Activated naive CD4-positive, alpha-beta T cell treated with Interleukin-2 at 50 U/mL for 16 hours (primary cell): ENCODE measurements at regions not wholly inside any gene's neighbourhood (a gene's known extent, or its start where the extent isn't known, plus 50 kb on each side); places are given as distances from the start of the nearest gene placed in this dataset.

ENCODE experiments used
- DNase-seq: peaks from one replicate; pipeline ENCODE4 v3.0.0-alpha.2; 2020

GRCh38 chr21:28783641-28784185 is 209.0 kb downstream of the LTN1 start:
- DNase-seq: no peak

- no peak for DNase-seq
Observed at GRCh38 chr21:28781602-28782276, 210.9 kb downstream of the LTN1 start.

- DNase-seq: no peak
Observed at GRCh38 chr21:28779914-28780313, 212.8 kb downstream of the LTN1 start.

GRCh38 chr21:28776251-28776650 is 216.4 kb downstream of the LTN1 start:
- DNase-seq: peak; percentile 54

GRCh38 chr21:28775071-28775470 is 217.6 kb downstream of the LTN1 start:
- no peak for DNase-seq

GRCh38 chr21:28773036-28773435 is 219.6 kb downstream of the LTN1 start:
- DNase-seq: no peak

- no peak for DNase-seq
Observed at GRCh38 chr21:28771790-28772501, 220.7 kb downstream of the LTN1 start.

- no peak for DNase-seq
Observed at GRCh38 chr21:28770867-28771661, 221.6 kb downstream of the LTN1 start.

- DNase-seq: no peak
Observed at GRCh38 chr21:28769683-28770082, 223.0 kb downstream of the LTN1 start.

- DNase-seq: no peak
Observed at GRCh38 chr21:28768753-28769152, 223.9 kb downstream of the LTN1 start.

GRCh38 chr21:28767523-28767922 is 225.2 kb downstream of the LTN1 start:
- DNase-seq: peak; percentile 16

GRCh38 chr21:28763809-28764418 is 228.8 kb downstream of the LTN1 start:
- no peak for DNase-seq

GRCh38 chr21:28762357-28762735 is 230.3 kb downstream of the LTN1 start:
- no peak for DNase-seq

- DNase-seq: no peak
Observed at GRCh38 chr21:28761674-28762356, 230.9 kb downstream of the LTN1 start.

GRCh38 chr21:28758883-28759242 is 233.8 kb downstream of the LTN1 start:
- no peak for DNase-seq

GRCh38 chr21:28758042-28758882 is 234.4 kb downstream of the LTN1 start:
- no peak for DNase-seq

- DNase-seq: no peak
Observed at GRCh38 chr21:28754862-28755261, 237.8 kb downstream of the LTN1 start.

GRCh38 chr21:28754127-28754611 is 238.5 kb downstream of the LTN1 start:
- no peak for DNase-seq

- DNase-seq: no peak
Observed at GRCh38 chr21:28752131-28752530, 240.5 kb downstream of the LTN1 start.

GRCh38 chr21:28751176-28751575 is 241.5 kb downstream of the LTN1 start:
- DNase-seq: no peak

GRCh38 chr21:28750565-28750964 is 242.1 kb downstream of the LTN1 start:
- no peak for DNase-seq
